ENCODE measurements at regions not wholly inside any gene's neighbourhood (a gene's known extent, or its start where the extent isn't known, plus 50 kb on each side); places are given as distances from the start of the nearest gene placed in this dataset.
"Not testable (repeated sequence)": the region's sequence is repeated elsewhere in the genome, so short reads cannot be mapped to it uniquely, and the experiment has no call there.

DNA sequence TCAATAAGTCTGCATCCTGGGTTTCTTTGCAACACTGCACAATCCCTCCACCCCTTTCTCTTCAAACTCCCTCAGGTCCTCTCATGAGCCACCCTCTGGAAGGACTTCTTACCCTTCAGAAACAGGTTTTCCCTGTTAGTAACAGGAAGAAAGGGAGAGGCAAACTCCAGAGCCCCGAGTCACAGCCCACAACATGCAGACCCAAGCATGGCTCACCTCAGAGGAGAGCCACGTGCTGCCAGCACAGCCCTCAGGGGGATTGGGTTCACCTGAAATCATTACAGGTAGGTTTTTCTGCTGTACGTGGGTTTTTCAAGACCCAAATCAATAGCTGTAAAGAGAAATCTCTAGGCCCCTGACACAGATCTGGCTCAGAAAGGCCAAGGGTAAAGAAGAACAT is 359.7 kb upstream of the ATP10A start:
- CTCF ChIA-PET = no interaction called here
- POLR2A ChIA-PET = no interaction called here

DNA sequence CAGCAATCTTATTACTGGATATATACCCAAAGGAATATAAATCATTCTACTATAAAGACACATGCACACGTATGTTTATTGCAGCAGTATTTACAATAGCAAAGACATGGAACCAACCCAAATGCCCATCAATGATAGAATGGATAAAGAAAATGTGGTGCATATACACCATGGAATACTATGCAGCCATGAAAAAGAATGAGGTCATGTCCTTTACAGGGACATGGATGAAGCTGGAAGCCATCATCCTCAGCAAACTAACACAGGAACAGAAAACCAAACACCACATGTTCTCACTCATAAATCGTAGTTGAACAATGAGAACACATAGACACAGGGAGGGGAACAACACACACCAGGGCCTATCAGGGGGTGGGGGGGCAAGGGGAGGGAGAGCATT is 353.9 kb upstream of the ATP10A start:
- DNase-seq (ENCODE audit: extremely low spot score); POLR2A ChIA-PET; CTCF ChIA-PET: not testable (repeated sequence)

More for the DNA sequence above, 359.7 kb upstream of the ATP10A start:
- TF ChIP-seq, protein P1, sequence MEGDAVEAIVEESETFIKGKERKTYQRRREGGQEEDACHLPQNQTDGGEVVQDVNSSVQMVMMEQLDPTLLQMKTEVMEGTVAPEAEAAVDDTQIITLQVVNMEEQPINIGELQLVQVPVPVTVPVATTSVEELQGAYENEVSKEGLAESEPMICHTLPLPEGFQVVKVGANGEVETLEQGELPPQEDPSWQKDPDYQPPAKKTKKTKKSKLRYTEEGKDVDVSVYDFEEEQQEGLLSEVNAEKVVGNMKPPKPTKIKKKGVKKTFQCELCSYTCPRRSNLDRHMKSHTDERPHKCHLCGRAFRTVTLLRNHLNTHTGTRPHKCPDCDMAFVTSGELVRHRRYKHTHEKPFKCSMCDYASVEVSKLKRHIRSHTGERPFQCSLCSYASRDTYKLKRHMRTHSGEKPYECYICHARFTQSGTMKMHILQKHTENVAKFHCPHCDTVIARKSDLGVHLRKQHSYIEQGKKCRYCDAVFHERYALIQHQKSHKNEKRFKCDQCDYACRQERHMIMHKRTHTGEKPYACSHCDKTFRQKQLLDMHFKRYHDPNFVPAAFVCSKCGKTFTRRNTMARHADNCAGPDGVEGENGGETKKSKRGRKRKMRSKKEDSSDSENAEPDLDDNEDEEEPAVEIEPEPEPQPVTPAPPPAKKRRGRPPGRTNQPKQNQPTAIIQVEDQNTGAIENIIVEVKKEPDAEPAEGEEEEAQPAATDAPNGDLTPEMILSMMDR (IDR thresholded peaks at IDR 0.05; ENCODE audit: control extremely low read depth, extremely low read depth, low read depth, missing control alignments) = no peak
- DNase-seq (ENCODE audit: extremely low spot score) = no peak

DNA sequence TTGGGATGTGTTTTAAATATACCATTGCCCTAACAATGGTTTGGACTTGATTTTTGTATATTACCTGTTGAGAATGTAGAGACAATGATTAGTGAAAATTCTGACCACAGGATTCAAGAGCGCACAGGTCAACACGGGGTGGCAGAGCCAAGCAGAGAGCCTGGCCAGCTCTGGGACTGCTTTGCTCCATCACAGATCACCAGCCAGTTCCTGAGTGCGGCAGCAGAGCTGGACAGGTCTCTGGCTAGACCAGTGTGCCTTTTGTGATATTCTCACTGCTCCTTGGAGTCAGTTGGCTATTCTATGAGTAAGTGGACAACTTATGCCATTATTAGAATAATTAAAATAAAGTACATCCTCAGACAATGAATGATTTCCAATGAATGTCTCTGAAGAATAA is 351.2 kb upstream of the ATP10A start:
- CTCF ChIA-PET = no interaction called here
- DNase-seq (ENCODE audit: extremely low spot score) = no peak
- TF ChIP-seq, protein P1 (IDR thresholded peaks at IDR 0.05; ENCODE audit: control extremely low read depth, extremely low read depth, low read depth, missing control alignments) = no peak
- POLR2A ChIA-PET = no interaction called here

DNA sequence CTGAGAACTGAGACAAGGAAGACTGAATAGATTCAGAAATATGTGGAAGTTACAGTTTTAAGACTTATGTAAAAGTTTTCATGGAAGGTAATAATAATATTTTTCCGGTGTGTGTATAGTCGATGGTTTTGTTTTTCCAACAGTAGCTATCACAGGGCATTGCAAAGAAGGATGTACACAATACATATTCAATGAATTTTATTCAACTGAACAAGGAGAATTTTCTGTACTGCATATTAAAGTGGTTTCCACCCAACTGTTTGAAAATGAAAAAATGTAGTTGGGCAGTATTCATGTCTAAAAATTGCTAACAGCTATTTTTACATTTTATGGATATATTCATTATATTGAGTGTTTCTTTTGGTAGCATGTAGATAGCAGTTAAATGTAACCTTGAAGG is 350.3 kb upstream of the ATP10A start:
- TF ChIP-seq, protein P1 (IDR thresholded peaks at IDR 0.05; ENCODE audit: control extremely low read depth, extremely low read depth, low read depth, missing control alignments) = no peak
- DNase-seq (ENCODE audit: extremely low spot score) = no peak
- ChIA-PET CTCF (interaction anchor here (0.9 kb wide), 1 partner anchor 14 kb away, joined by 3 read pairs; no protein-coding TSS in a partner anchor), POLR2A (no interaction called here)

DNA sequence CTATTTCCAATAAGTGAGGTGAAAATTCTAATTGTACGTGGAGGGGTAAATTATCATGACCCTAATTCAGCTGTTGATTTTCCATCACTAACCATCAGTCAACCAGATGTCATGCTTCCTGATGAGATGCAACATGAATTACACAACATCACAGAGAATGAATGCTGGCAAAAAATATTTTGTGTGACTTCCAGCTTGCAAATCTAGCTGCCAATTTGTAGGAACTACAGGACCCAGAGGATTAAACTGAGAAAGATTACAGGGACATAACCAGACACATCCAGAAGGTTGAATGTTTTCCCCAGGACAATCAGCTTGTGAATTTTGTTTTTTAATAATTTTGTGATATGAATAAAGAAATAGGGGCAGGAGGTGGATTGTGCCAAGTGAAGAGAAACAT is 349.0 kb upstream of the ATP10A start:
- no peak for DNase-seq (ENCODE audit: extremely low spot score)
- POLR2A ChIA-PET = no interaction called here
- TF ChIP-seq, protein P1 (IDR thresholded peaks at IDR 0.05; ENCODE audit: control extremely low read depth, extremely low read depth, low read depth, missing control alignments) = no peak
- CTCF ChIA-PET = no interaction called here

DNA sequence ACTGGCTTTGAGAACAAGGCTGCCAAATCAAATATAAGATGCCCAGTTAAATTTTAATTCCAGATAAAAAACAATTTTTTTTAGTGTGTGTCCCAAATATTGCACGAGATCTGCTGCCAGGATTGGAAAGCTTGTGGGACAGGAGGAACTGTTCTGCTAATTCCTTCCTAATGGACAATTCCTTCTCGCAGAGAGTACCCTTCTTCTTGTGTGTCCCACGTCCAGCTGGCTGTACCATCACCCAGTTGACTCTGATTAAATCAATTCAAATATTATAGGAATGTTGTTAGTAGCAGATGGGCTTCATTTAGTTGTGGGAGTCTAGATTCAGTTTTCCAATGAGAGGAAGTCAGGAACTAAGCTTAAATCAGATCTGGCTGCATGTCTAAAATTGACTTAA is 347.9 kb upstream of the ATP10A start:
- POLR2A ChIA-PET = no interaction called here
- TF ChIP-seq, protein P1 (IDR thresholded peaks at IDR 0.05; ENCODE audit: control extremely low read depth, extremely low read depth, low read depth, missing control alignments) = no peak
- no peak for DNase-seq (ENCODE audit: extremely low spot score)
- CTCF ChIA-PET = no interaction called here

DNA sequence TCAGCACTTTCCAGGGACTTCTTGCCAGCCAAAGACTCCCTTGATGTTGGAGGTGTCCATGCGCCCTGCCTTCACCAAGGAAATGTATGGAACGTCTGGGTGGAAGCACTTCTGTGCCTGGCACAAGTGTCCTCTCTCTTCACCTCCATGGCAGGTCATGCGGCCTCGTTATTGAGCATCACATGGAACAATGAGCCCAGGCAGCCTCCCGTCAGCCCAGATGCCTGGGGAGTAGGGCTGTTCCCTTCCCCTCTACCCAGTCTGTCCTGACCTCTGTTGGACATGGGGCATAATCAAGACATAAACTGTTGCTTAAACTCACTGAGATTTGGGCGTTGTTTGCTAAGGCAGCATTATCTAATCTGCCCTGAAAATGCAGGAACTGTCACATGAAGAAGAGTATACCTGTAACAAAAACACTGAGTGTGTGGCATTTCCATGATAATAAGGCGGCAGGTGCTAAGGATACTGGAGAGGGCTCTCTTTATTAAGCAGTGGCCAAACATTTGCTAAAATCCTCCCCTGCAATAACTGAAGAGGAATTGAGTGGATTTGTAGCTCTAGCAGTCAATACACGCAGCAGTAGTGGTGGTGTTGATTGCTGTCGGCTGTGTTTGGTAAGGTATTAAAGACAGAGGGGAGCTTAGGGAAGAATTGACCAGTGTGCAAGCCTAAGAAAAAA is 338.2 kb upstream of the ATP10A start:
- DNase-seq (ENCODE audit: extremely low spot score) = no peak
- ChIA-PET CTCF (interaction anchor here (1.3 kb wide), 1 partner anchor 9 kb away, joined by 3 read pairs; no protein-coding TSS in a partner anchor), POLR2A (no interaction called here)
- TF ChIP-seq, protein P1 (IDR thresholded peaks at IDR 0.05; ENCODE audit: control extremely low read depth, extremely low read depth, low read depth, missing control alignments) = no peak
